HG03520 (cell line): ENCODE measurements at regions not wholly inside any gene's neighbourhood (a gene's known extent, or its start where the extent isn't known, plus 50 kb on each side); places are given as distances from the start of the nearest gene placed in this dataset.
"Not testable (repeated sequence)": the region's sequence is repeated elsewhere in the genome, so short reads cannot be mapped to it uniquely, and the experiment has no call there.

ENCODE experiments used
- ATAC-seq: cut with Tn5 transposase; IDR thresholded peaks from one replicate; pipeline ENCODE4 v1.9.1; 2021; ENCODE audit warnings: mild to moderate bottlenecking, moderate library complexity; ENCODE audit not compliant: unreplicated experiment

GRCh38 chr5:126044931-126045565 is 378.2 kb upstream of the GRAMD2B start:
- ATAC-seq: no peak

DNA sequence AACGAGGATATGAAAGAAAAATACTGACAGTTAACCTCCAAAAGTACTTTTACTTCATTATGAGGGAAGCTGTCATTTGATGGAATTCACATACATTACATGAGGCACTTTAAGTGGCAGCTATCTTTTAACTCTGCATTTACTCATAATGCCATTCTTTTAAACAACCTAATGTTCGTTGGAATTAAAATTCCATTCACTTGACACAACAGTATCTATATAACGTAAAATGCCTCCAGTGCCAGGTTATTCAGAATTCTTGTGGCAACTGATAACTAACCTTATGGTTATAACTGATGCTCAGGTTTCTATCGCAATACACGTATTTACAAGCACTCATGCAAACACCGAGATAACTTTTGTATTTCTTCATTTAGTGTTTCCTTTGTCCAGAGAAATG is 376.9 kb upstream of the GRAMD2B start:
- no peak for ATAC-seq

DNA sequence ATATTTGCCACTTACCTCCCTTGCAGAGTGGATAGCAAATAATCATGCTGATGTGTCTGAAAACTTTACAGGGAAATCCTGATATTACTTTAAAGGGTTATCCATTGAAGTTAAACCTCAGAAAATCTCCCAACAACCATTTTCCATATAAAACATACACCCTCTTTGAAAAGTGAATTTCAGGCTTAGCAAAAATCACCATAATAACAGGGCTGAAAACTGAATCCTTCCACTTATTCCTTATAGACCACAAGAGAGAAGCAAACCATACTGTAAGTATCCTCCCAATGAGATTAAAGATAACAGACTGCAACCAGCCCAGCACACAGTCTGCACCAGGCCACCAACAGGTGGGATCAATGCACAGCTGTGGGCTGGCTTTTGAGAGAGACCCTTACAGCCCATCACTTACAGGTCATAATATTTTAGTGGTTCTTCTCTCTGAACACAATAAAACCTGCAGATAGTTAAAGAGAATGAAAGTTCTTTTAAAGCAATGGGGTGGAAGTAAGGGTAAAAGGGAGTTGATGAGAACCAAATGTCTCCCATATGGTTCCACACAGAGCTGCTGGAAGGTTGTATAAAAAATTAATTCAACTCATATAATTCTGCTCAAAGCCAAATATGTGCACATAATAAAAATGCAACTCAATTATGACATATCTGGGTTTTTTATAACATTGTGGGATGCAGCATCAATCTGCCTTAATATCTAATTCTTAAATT is 376.2 kb upstream of the GRAMD2B start:
- no peak for ATAC-seq

- no peak for ATAC-seq
Measured at GRCh38 chr5:126052120-126052519, 371.1 kb upstream of the GRAMD2B start.

GRCh38 chr5:126052791-126053190 is 370.4 kb upstream of the GRAMD2B start:
- no peak for ATAC-seq

DNA sequence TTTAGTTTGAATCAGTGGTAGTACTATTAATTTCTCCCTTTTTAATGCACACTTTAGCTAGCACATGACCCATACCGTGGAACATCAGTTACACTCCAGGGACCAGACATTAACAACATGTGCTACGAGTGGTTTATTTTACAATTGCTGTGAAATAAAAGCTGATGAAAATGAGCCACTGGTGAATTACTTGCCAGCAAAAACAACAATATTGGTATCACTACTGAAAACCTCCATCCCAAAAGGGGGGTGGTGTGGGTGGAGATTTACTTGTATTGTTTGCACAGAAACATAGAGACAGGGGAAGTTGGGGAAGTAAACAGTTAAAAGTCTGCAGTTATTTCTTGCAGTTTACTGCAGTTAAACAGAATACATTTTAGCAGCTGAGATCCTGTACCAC is 369.6 kb upstream of the GRAMD2B start:
- ATAC-seq: no peak

DNA sequence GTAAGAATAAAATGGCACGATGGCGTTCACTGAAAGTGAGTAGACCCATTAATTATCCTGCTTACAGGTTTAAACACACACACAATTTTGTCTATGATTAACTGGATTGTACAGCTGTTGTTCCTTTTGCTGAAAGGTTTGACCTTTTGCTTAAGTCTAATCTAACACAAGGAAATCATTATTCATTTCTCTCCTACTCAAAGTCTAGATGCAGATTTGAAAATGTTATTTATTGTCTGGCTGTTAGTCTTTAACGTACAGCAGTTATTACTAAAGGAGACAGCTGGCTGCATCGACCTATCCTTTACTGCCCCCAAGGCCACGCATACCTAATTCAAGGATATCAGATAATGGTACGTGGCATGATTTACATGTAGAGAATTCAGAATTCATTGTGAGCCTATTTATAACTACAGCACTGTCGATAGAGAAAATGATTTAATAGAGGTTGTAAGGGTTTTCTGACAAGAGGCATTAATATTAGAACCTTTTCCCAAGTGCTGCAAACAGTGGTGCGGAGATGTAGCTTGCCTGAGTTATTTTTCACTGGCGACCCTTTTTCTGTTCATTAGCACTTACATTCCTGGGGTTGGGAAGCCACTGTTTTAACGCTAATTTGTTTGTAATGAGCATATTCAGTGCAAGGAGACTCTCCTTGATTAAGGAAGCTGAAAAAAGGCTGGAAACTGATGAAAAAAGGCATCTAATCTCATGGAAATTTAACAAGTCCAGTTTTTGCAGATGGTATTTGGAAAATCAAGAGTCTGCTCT is 368.4 kb upstream of the GRAMD2B start:
- ATAC-seq: no peak

- ATAC-seq: no peak
Measured at GRCh38 chr5:126055348-126055729, 367.9 kb upstream of the GRAMD2B start.

- ATAC-seq: no peak
Measured at GRCh38 chr5:126056352-126056751, 366.9 kb upstream of the GRAMD2B start.

DNA sequence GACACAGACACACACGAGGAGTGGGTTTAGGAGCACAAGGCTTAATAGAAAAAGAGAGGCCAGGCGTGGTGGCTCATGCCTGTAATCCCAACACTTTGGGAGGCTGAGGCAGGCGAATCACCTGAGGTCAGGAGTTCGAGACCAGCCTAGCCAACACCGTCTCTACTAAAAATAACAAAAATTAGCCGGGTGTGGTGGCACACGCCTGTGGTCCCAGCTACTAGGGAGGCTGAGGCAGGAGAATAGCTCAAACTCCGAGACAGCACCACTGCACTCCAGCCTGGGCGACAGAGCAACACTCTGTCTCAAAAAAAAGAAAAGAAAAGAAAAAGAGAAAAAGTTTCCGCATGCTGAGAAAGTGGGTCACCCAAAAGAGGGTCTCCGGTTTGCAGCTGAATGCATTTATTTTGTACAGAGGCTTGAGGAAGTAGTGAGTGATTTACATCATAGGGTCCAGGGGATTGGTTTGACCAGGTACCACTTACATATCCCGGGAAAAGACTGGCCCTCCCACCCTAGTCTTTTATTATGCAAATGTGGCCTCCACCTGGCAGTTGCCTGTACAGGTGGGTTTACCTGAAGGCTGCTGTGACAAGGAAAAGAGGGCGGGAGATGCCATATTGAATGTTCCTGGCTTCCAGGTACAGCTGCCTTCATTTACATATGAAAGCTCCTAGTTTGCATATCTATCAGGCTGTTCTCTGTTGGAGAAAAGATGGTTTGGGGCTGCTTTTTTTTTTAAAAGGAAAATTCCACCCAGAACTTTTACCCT is 366.2 kb upstream of the GRAMD2B start:
- no peak for ATAC-seq

- ATAC-seq: not testable (repeated sequence)
Measured at GRCh38 chr5:126058392-126058791, 364.8 kb upstream of the GRAMD2B start.

- ATAC-seq: no peak
Measured at GRCh38 chr5:126062398-126063221, 360.6 kb upstream of the GRAMD2B start.

- no peak for ATAC-seq
Measured at GRCh38 chr5:126065061-126065460, 358.1 kb upstream of the GRAMD2B start.

GRCh38 chr5:126066836-126067235 is 356.4 kb upstream of the GRAMD2B start:
- ATAC-seq: no peak

- no peak for ATAC-seq
Measured at GRCh38 chr5:126067404-126067803, 355.8 kb upstream of the GRAMD2B start.

DNA sequence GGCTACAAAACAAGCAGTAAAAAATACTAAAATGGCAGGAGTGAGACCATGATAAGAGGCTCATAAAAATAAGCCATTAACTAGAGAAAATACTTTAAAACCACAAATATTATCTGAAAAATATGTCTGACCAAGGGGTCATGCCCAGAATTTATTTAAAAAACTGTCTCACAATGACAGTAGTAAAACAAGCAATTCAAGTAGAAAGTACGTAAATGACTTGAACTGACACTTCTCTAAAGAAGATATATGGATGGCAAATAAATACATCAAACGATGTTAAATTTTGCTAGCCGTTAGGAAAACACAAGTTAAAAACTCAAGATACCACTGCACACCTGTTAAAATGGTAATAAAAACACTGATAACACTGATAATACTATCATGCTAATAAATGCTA is 353.9 kb upstream of the GRAMD2B start:
- ATAC-seq: no peak

DNA sequence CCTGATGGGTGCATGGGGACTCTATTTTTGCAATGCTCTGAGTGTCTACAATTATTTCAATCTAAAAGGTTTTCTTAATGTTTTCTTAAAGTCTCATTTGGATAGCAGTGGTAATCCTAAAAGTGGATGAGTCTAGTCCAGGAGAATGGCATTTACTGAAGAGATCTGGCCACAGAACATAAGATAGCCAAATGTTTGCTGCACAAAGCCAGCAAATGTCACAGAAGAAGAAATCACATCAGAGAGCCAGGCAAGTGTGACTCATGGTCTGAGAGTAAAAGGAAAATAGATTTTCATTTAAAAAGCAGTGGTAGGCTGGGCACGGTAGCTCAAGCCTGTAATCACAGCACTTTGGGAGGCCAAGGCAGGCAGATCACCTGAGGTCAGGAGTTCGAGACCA is 352.7 kb upstream of the GRAMD2B start:
- no peak for ATAC-seq

DNA sequence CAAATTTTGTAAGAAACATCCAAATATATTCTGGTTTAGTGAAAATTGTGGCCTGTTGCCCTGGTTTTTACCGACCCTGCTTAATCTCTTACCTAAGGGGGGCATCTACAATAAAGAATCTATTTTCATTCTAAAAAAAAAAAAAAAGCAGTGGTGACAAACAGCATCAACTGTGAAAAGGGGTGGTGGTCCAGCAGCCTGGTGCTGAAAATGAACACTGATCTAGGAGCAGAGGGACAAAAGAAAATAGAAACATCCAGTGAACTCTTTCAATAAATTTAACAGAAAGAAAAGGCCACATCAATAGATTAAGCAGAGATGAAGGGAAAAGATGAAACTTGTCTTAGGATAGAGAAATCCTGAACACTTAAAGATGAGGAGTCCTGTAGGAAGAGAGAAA is 348.7 kb upstream of the GRAMD2B start:
- ATAC-seq: no peak

- no peak for ATAC-seq
Measured at GRCh38 chr5:126079266-126079665, 343.9 kb upstream of the GRAMD2B start.

DNA sequence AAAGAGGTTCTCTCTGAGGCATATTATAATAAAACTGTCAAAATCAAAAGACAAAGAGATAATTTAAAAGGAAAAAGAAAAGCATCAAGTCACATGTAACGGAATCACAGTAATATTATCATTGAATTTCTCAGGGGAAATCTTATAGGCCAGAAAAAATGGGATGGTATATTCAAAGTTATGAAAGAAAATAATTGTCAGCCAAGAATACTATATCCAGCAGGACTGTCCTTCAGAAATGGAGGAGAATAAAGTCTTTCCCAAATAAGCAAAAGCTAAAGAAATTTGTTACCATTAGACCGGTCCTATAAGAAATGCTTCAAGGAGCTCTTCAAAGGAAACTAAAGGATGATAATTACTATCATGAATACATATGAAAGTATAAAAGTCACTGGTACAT is 342.0 kb upstream of the GRAMD2B start:
- ATAC-seq: no peak
